Astrocyte (in vitro differentiated cells and primary cell): ENCODE measurements at regions not wholly inside any gene's neighbourhood (a gene's known extent, or its start where the extent isn't known, plus 50 kb on each side); places are given as distances from the start of the nearest gene placed in this dataset.
A peak's percentile ranks its signal among the peaks of the same experiment; 100 is the strongest.
"Not testable (repeated sequence)": the region's sequence is repeated elsewhere in the genome, so short reads cannot be mapped to it uniquely, and the experiment has no call there.

Experiments
- DNase-seq: peaks from one replicate; pipeline ENCODE4 v3.0.0-alpha.2; 2010; ENCODE audit warnings: low read depth
- FAIRE-seq: peaks from 2 replicates; lab custom pipeline; 2011; peaks lifted over from hg19 to GRCh38; lab: Jason Lieb, UNC
- H2AFZ ChIP-seq: 2 replicates; pipeline ENCODE4 v1.6.0; 2012; ENCODE audit warnings: low read depth, low read length, inconsistent platforms
- H3K27ac ChIP-seq: 2 replicates; pipeline ENCODE4 v1.5.1; 2011; ENCODE audit warnings: low read depth, low read length, inconsistent platforms
- H3K27me3 ChIP-seq: 2 replicates; pipeline ENCODE4 v1.6.0; 2011; ENCODE audit warnings: low read length, inconsistent platforms; ENCODE audit not compliant: insufficient read depth
- H3K36me3 ChIP-seq: 2 replicates; pipeline ENCODE4 v1.5.1; 2011; ENCODE audit warnings: low read length, inconsistent platforms; ENCODE audit not compliant: insufficient read depth
- H3K4me1 ChIP-seq: 2 replicates; pipeline ENCODE4 v1.5.1; 2011; ENCODE audit warnings: low read length, inconsistent platforms; ENCODE audit not compliant: insufficient read depth
- H3K4me2 ChIP-seq: 2 replicates; pipeline ENCODE4 v1.6.0; 2012; ENCODE audit warnings: low read length, inconsistent platforms
- H3K4me3 ChIP-seq: 2 replicates; pipeline ENCODE4 v1.5.1; 2011; ENCODE audit warnings: low read depth, mild to moderate bottlenecking, low read length, inconsistent platforms; ENCODE audit not compliant: insufficient read depth
- H3K79me2 ChIP-seq: 2 replicates; pipeline ENCODE4 v1.6.0; 2012; ENCODE audit warnings: mild to moderate bottlenecking, low read length, inconsistent platforms; ENCODE audit not compliant: insufficient read depth
- H3K9ac ChIP-seq: 2 replicates; pipeline ENCODE4 v1.6.0; 2012; ENCODE audit warnings: mild to moderate bottlenecking, low read length, inconsistent platforms
- H3K9me3 ChIP-seq: 2 replicates; pipeline ENCODE4 v1.5.1; 2012; ENCODE audit warnings: low read depth, mild to moderate bottlenecking, low read length, inconsistent platforms; ENCODE audit not compliant: insufficient read depth
- H4K20me1 ChIP-seq: 2 replicates; pipeline ENCODE4 v1.6.0; 2012; ENCODE audit warnings: low read length, inconsistent platforms; ENCODE audit not compliant: insufficient read depth
- H3K27ac Mint-ChIP-seq: one replicate; pipeline ENCODE4 v1.8.0; 2021; ENCODE audit warnings: mild to moderate bottlenecking, mixed read lengths; ENCODE audit not compliant: unreplicated experiment
- H3K27me3 Mint-ChIP-seq: one replicate; pipeline ENCODE4 v1.8.0; 2021; ENCODE audit warnings: low read depth, mixed read lengths; ENCODE audit not compliant: unreplicated experiment
- H3K36me3 Mint-ChIP-seq: one replicate; pipeline ENCODE4 v1.8.0; 2021; ENCODE audit warnings: low read depth, mixed read lengths; ENCODE audit not compliant: unreplicated experiment
- H3K4me1 Mint-ChIP-seq: one replicate; pipeline ENCODE4 v1.8.0; 2021; ENCODE audit warnings: low read depth, mixed read lengths; ENCODE audit not compliant: unreplicated experiment
- H3K4me3 Mint-ChIP-seq: one replicate; pipeline ENCODE4 v1.8.0; 2021; ENCODE audit warnings: mild to moderate bottlenecking, moderate library complexity, mixed read lengths; ENCODE audit not compliant: unreplicated experiment
- H3K9me3 Mint-ChIP-seq: one replicate; pipeline ENCODE4 v1.8.0; 2021; ENCODE audit warnings: mild to moderate bottlenecking, mixed read lengths; ENCODE audit not compliant: unreplicated experiment
- EZH2 ChIP-seq: IDR thresholded peaks from 2 replicates; pipeline ENCODE4 v1.6.1; 2012; ENCODE audit warnings: mild to moderate bottlenecking, low read length, inconsistent platforms; ENCODE audit not compliant: insufficient read depth
- TF ChIP-seq, protein P1 (sequence below): IDR thresholded peaks from 2 replicates; pipeline ENCODE4 v1.5.1; 2011; ENCODE audit warnings: low read depth, mild to moderate bottlenecking, inconsistent platforms, low read length, moderate library complexity; ENCODE audit not compliant: insufficient read depth

DNA sequence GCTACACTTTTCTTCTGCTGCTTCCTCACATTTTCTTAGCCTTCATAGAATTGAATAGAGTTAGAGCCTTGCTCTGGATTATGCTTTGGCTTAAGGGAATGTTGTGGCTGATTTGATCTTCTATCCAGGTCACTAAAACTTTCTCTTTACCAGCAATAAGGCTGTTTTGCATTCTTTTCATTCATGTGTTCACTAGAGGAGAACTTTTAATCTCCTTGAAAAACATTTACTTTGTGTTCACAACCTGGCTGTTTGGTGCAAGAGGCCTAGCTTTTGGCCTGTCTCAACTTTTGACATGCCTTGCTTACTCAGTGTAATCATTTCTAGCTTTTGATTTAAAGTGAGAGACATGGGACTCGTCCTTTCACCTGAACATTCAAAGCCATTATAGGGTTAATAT lies 87.7 kb upstream of the RAB40AL start:
- DNase-seq (no peak), FAIRE-seq (peak; percentile 80)
- H3K27ac ChIP-seq = no peak overlapping the region
- H4K20me1 ChIP-seq = no peaks in the 10 kb centered on the region
- H3K4me3 ChIP-seq = no peak overlapping the region
- Mint-ChIP-seq H3K9me3 (no peaks in the 10 kb centered on the region), H3K27me3 (no peaks in the 10 kb centered on the region), H3K36me3 (no peaks in the 10 kb centered on the region), H3K27ac (no peak overlapping the region), H3K4me1 (no peaks in the 10 kb centered on the region), H3K4me3 (no peak overlapping the region)
- no peak overlapping the region for H3K9ac ChIP-seq
- H3K4me1 ChIP-seq = peaks cover 7% of the 10 kb centered on the region
- H3K9me3 ChIP-seq = no peaks in the 10 kb centered on the region
- H3K79me2 ChIP-seq = no peaks in the 10 kb centered on the region
- no peak overlapping the region for H3K4me2 ChIP-seq
- TF ChIP-seq EZH2 = no peak
- TF ChIP-seq, protein P1, sequence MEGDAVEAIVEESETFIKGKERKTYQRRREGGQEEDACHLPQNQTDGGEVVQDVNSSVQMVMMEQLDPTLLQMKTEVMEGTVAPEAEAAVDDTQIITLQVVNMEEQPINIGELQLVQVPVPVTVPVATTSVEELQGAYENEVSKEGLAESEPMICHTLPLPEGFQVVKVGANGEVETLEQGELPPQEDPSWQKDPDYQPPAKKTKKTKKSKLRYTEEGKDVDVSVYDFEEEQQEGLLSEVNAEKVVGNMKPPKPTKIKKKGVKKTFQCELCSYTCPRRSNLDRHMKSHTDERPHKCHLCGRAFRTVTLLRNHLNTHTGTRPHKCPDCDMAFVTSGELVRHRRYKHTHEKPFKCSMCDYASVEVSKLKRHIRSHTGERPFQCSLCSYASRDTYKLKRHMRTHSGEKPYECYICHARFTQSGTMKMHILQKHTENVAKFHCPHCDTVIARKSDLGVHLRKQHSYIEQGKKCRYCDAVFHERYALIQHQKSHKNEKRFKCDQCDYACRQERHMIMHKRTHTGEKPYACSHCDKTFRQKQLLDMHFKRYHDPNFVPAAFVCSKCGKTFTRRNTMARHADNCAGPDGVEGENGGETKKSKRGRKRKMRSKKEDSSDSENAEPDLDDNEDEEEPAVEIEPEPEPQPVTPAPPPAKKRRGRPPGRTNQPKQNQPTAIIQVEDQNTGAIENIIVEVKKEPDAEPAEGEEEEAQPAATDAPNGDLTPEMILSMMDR = no peak
- no peaks in the 10 kb centered on the region for H3K36me3 ChIP-seq
- no peaks in the 10 kb centered on the region for H3K27me3 ChIP-seq
- no peak overlapping the region for H2AFZ ChIP-seq

DNA sequence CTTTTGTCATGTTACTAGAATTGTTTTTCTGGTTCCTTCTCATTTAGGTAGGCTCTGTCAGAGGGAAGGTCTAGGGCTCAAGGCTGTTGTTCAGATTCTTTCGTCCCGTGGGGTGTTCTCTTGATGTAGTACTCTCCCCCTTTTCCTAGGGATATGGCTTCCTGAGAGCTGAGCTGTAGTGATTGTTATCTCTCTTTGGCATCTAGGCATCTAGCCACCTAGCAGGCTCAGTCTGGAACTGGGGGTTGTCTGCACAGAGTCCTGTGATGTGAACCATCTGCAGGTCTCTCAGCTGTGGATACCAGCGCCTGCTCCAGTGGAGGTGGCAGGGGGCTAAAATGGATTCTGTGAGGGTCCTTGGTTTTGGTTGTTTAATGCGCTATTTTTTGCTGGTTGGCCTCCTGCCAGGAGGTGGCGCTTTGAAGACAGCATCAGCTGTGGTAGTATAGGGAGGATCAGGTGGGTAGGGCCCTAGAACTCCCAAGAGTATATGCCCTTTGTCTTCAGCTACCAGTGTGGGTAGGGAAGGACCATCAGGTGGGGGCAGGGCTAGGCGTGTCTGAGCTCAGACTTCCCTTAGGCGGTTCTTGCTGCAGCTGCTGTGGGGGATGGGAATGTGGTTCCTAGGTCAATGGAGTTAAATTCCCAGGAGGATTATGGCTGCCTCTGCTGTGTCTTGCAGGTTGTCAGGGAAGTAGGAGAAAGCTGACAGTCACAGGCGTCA lies 78.1 kb upstream of the RAB40AL start:
- not testable (repeated sequence) for H3K9ac ChIP-seq, H2AFZ ChIP-seq, H3K4me1 Mint-ChIP-seq, H3K4me3 Mint-ChIP-seq, H3K4me3 ChIP-seq, H3K79me2 ChIP-seq, H3K9me3 ChIP-seq, H3K27ac ChIP-seq, H4K20me1 ChIP-seq, H3K27me3 Mint-ChIP-seq, H3K36me3 Mint-ChIP-seq, H3K36me3 ChIP-seq, H3K4me1 ChIP-seq, H3K4me2 ChIP-seq, H3K9me3 Mint-ChIP-seq, H3K27me3 ChIP-seq, FAIRE-seq
- peak overlapping the region; percentile 59 for H3K27ac Mint-ChIP-seq
- DNase-seq = peak; percentile 20

DNA sequence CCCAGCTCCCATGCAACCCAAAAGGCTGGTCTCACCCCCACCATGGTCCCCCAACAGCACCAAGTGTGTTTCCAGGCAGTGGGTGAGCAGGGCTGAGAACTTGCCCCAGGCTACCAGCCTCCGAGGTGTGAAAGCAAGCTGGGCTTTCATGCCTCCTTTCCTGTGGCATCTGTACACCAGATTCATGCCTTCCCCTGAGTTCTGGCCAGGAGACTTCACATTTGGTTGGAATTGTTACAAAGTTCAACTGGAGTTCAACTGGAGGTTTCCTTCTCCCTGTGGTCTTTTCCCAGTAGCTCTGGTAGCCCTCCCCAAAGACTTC lies 77.6 kb upstream of the RAB40AL start:
- DNase-seq (no peak), FAIRE-seq (no peak)
- H3K36me3 ChIP-seq = no peaks in the 10 kb centered on the region
- H3K9ac ChIP-seq = no peak overlapping the region
- Mint-ChIP-seq H3K27ac (no peak overlapping the region), H3K27me3 (no peaks in the 10 kb centered on the region), H3K9me3 (no peaks in the 10 kb centered on the region), H3K36me3 (no peaks in the 10 kb centered on the region), H3K4me3 (no peak overlapping the region), H3K4me1 (peaks cover 3% of the 10 kb centered on the region)
- H3K9me3 ChIP-seq = no peaks in the 10 kb centered on the region
- H4K20me1 ChIP-seq = no peaks in the 10 kb centered on the region
- no peak for TF ChIP-seq EZH2
- TF ChIP-seq, protein P1 = no peak
- H3K79me2 ChIP-seq = no peaks in the 10 kb centered on the region
- no peaks in the 10 kb centered on the region for H3K4me1 ChIP-seq
- no peaks in the 10 kb centered on the region for H3K27me3 ChIP-seq
- no peak overlapping the region for H3K4me2 ChIP-seq
- no peak overlapping the region for H3K27ac ChIP-seq
- H2AFZ ChIP-seq = no peak overlapping the region
- no peak overlapping the region for H3K4me3 ChIP-seq
